ENCODE measurements at regions not wholly inside any gene's neighbourhood (a gene's known extent, or its start where the extent isn't known, plus 50 kb on each side); places are given as distances from the start of the nearest gene placed in this dataset.

GRCh38 chr7:85708221-85708620, 521.4 kb upstream of the SEMA3D start:
- no peak overlapping the region for H3K27ac Mint-ChIP-seq
- no peak for DNase-seq
- no peaks in the 10 kb centered on the region for H3K27me3 Mint-ChIP-seq
- peaks cover 3 to 21% (median 6%) of the 10 kb centered on the region in 5 donors for H3K9me3 Mint-ChIP-seq
- H3K27ac ChIP-seq (ENCODE audit: low read depth, low read length): no peak overlapping the region
- no peak overlapping the region for H3K4me3 ChIP-seq (ENCODE audit: low read length)
- ChIA-PET CTCF (no interaction called here), POLR2A (no interaction called here)
- H3K27me3 ChIP-seq (ENCODE audit: insufficient read depth, low read length, poor library complexity, severe bottlenecking): no peaks in the 10 kb centered on the region
- H3K9me3 ChIP-seq (ENCODE audit: low read length): no peaks in the 10 kb centered on the region
- H3K36me3 ChIP-seq (ENCODE audit: insufficient read depth, low read length): no peaks in the 10 kb centered on the region
- no peaks in the 10 kb centered on the region for H3K4me1 Mint-ChIP-seq
- no peaks in the 10 kb centered on the region for H3K4me1 ChIP-seq (ENCODE audit: insufficient read depth, low read length)
- H3K4me3 Mint-ChIP-seq: no peak overlapping the region
- H3K36me3 Mint-ChIP-seq: no peaks in the 10 kb centered on the region

GRCh38 chr7:85705076-85705475, 518.2 kb upstream of the SEMA3D start:
- Mint-ChIP-seq H3K4me3 (no peak overlapping the region), H3K27me3 (no peaks in the 10 kb centered on the region), H3K4me1 (no peaks in the 10 kb centered on the region), H3K27ac (no peak overlapping the region), H3K36me3 (no peaks in the 10 kb centered on the region), H3K9me3 (peaks cover 3 to 12% (median 6%) of the 10 kb centered on the region in 5 donors)
- Histone ChIP-seq H3K27ac (ENCODE audit: low read depth, low read length) (no peak overlapping the region), H3K36me3 (ENCODE audit: insufficient read depth, low read length) (no peaks in the 10 kb centered on the region), H3K9me3 (ENCODE audit: low read length) (no peaks in the 10 kb centered on the region), H3K4me1 (ENCODE audit: insufficient read depth, low read length) (no peaks in the 10 kb centered on the region), H3K27me3 (ENCODE audit: insufficient read depth, low read length, poor library complexity, severe bottlenecking) (no peaks in the 10 kb centered on the region), H3K4me3 (ENCODE audit: low read length) (no peak overlapping the region)
- no peak for DNase-seq
- ChIA-PET CTCF (no interaction called here), POLR2A (no interaction called here)

DNA sequence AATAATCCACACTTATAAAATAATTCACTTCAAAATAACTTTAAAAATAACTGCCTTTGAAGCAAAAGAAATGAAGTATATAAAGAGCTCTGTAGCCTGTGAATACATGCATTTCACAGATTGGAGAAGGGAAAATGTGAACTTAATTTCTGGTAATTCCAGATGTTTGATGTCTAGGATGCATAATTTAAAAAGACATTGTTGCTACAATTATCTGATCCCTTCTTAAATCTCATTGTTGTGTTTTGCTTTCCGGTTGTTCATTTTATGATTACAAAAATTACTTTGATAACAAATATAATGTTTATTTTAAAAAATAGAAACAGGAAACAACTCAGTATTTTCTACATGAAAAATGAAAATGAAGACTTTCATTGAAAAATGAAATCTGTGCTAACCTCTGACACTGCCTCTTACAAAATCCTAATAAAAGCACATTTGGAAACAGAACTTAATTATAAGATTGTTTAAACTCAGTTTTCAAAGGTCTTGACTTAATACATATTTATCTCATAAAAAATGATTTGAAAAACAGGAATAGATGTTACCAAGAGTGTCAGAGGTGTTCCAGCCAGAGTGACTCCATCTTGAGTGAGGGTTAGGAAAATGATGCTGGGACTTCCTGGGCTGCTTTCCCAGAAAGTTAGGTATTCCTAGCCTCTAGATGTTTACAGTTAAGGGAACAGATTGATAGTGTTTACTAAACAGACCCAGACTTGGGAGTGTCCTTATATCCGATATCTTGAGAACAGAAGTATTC, 516.6 kb upstream of the SEMA3D start:
- Mint-ChIP-seq H3K4me1 (no peaks in the 10 kb centered on the region), H3K27ac (no peak overlapping the region), H3K36me3 (no peaks in the 10 kb centered on the region), H3K9me3 (peaks cover 3 to 9% (median 5%) of the 10 kb centered on the region in 5 donors), H3K27me3 (no peaks in the 10 kb centered on the region), H3K4me3 (no peak overlapping the region)
- ChIA-PET POLR2A (no interaction called here), CTCF (no interaction called here)
- no peak for DNase-seq
- H3K4me3 ChIP-seq (ENCODE audit: low read length): no peak overlapping the region
- no peaks in the 10 kb centered on the region for H3K27me3 ChIP-seq (ENCODE audit: insufficient read depth, low read length, poor library complexity, severe bottlenecking)
- H3K9me3 ChIP-seq (ENCODE audit: low read length): no peaks in the 10 kb centered on the region
- H3K27ac ChIP-seq (ENCODE audit: low read depth, low read length): no peak overlapping the region
- H3K4me1 ChIP-seq (ENCODE audit: insufficient read depth, low read length): no peaks in the 10 kb centered on the region
- no peaks in the 10 kb centered on the region for H3K36me3 ChIP-seq (ENCODE audit: insufficient read depth, low read length)

DNA sequence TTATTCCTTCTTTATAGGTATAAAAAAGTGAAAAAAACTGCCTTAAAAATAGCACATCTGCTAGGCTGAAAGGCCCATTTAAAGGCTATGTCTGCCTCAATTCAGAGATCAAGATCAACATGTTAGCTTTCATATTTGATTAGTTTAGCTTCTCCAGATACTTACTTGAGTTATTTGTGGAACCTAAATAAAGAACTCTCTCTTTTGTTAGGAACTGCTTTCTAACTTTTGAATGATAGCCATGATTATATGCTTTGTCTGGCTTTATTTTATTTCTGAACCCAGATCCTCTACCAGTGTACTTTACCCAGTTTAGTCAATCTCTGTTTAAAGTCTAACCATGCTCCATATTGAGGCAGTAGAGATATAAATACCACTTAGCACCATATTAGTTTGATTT, 515.5 kb upstream of the SEMA3D start:
- H3K36me3 ChIP-seq (ENCODE audit: insufficient read depth, low read length): no peaks in the 10 kb centered on the region
- no peak overlapping the region for H3K4me3 ChIP-seq (ENCODE audit: low read length)
- ChIA-PET POLR2A (no interaction called here), CTCF (no interaction called here)
- Mint-ChIP-seq H3K4me1 (no peaks in the 10 kb centered on the region), H3K36me3 (no peaks in the 10 kb centered on the region), H3K4me3 (no peak overlapping the region), H3K27me3 (no peaks in the 10 kb centered on the region), H3K9me3 (peaks cover 3 to 14% (median 5%) of the 10 kb centered on the region in 5 donors), H3K27ac (no peak overlapping the region)
- DNase-seq: no peak
- no peaks in the 10 kb centered on the region for H3K9me3 ChIP-seq (ENCODE audit: low read length)
- H3K27ac ChIP-seq (ENCODE audit: low read depth, low read length): no peak overlapping the region
- H3K27me3 ChIP-seq (ENCODE audit: insufficient read depth, low read length, poor library complexity, severe bottlenecking): no peaks in the 10 kb centered on the region
- H3K4me1 ChIP-seq (ENCODE audit: insufficient read depth, low read length): no peaks in the 10 kb centered on the region

- POLR2A ChIA-PET: no interaction called here
- no peaks in the 10 kb centered on the region for H3K27me3 ChIP-seq (ENCODE audit: insufficient read depth, low read length, poor library complexity, severe bottlenecking)
Measured at GRCh38 chr7:85699482-85699881, 512.6 kb upstream of the SEMA3D start.

GRCh38 chr7:85695533-85695932, 508.7 kb upstream of the SEMA3D start:
- no peak overlapping the region for H3K4me3 Mint-ChIP-seq
- no peak overlapping the region for H3K27ac ChIP-seq (ENCODE audit: low read depth, low read length)
- CTCF ChIA-PET: no interaction called here

More at GRCh38 chr7:85699482-85699881, 512.6 kb upstream of the SEMA3D start:
- Histone ChIP-seq H3K4me3 (ENCODE audit: low read length) (no peak overlapping the region), H3K9me3 (ENCODE audit: low read length) (no peaks in the 10 kb centered on the region), H3K36me3 (ENCODE audit: insufficient read depth, low read length) (no peaks in the 10 kb centered on the region), H3K27ac (ENCODE audit: low read depth, low read length) (no peak overlapping the region), H3K4me1 (ENCODE audit: insufficient read depth, low read length) (no peaks in the 10 kb centered on the region)
- CTCF ChIA-PET: no interaction called here
- Mint-ChIP-seq H3K36me3 (no peaks in the 10 kb centered on the region), H3K4me1 (no peaks in the 10 kb centered on the region), H3K4me3 (no peak overlapping the region), H3K9me3 (peaks cover 0 to 9% (median 0%) of the 10 kb centered on the region in 5 donors), H3K27ac (no peak overlapping the region), H3K27me3 (no peaks in the 10 kb centered on the region)
- DNase-seq: no peak

DNA sequence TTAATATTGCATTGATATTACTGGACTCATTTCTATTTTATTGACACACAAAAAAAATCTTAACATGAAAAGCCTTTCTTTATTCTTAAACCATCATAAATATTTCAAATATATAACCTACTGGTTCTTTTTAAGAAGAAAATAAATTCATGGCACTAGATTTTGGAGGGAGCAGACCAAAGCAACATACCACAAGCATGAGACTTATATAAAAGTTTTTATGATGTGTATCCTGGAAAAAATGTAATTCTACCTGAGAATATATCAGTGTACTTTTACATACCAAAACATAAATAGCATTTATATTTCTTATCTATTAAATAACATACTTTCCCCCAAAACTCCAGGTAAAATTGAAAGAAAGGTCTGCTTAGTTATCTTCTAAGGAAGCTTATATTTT, 508.2 kb upstream of the SEMA3D start:
- peaks cover 0 to 6% (median 2%) of the 10 kb centered on the region in 5 donors for H3K9me3 Mint-ChIP-seq
- DNase-seq: no peak
- no peaks in the 10 kb centered on the region for H3K4me1 ChIP-seq (ENCODE audit: insufficient read depth, low read length)
- no peaks in the 10 kb centered on the region for H3K27me3 ChIP-seq (ENCODE audit: insufficient read depth, low read length, poor library complexity, severe bottlenecking)
- H3K36me3 Mint-ChIP-seq: no peaks in the 10 kb centered on the region
- H3K9me3 ChIP-seq (ENCODE audit: low read length): no peaks in the 10 kb centered on the region
- no peaks in the 10 kb centered on the region for H3K27me3 Mint-ChIP-seq
- H3K4me1 Mint-ChIP-seq: no peaks in the 10 kb centered on the region
- H3K4me3 ChIP-seq (ENCODE audit: low read length): no peak overlapping the region
- ChIA-PET POLR2A (no interaction called here), CTCF (no interaction called here)
- H3K27ac ChIP-seq (ENCODE audit: low read depth, low read length): no peak overlapping the region
- no peak overlapping the region for H3K27ac Mint-ChIP-seq
- H3K4me3 Mint-ChIP-seq: no peak overlapping the region
- no peaks in the 10 kb centered on the region for H3K36me3 ChIP-seq (ENCODE audit: insufficient read depth, low read length)

More at GRCh38 chr7:85695533-85695932, 508.7 kb upstream of the SEMA3D start:
- H3K36me3 ChIP-seq (ENCODE audit: insufficient read depth, low read length): no peaks in the 10 kb centered on the region
- H3K9me3 Mint-ChIP-seq: peaks cover 0 to 6% (median 2%) of the 10 kb centered on the region in 5 donors
- H3K27me3 Mint-ChIP-seq: no peaks in the 10 kb centered on the region
- H3K27ac Mint-ChIP-seq: no peak overlapping the region
- DNase-seq: no peak
- H3K9me3 ChIP-seq (ENCODE audit: low read length): no peaks in the 10 kb centered on the region
- H3K4me1 Mint-ChIP-seq: no peaks in the 10 kb centered on the region
- POLR2A ChIA-PET: no interaction called here
- no peaks in the 10 kb centered on the region for H3K36me3 Mint-ChIP-seq
- H3K4me1 ChIP-seq (ENCODE audit: insufficient read depth, low read length): no peaks in the 10 kb centered on the region
- H3K27me3 ChIP-seq (ENCODE audit: insufficient read depth, low read length, poor library complexity, severe bottlenecking): no peaks in the 10 kb centered on the region
- H3K4me3 ChIP-seq (ENCODE audit: low read length): no peak overlapping the region

- Mint-ChIP-seq H3K27me3 (no peaks in the 10 kb centered on the region), H3K9me3 (peaks cover 0 to 12% (median 0%) of the 10 kb centered on the region in 5 donors), H3K27ac (no peak overlapping the region), H3K4me1 (no peaks in the 10 kb centered on the region), H3K36me3 (no peaks in the 10 kb centered on the region), H3K4me3 (no peak overlapping the region)
- H3K27me3 ChIP-seq (ENCODE audit: insufficient read depth, low read length, poor library complexity, severe bottlenecking): no peaks in the 10 kb centered on the region
- no peak for DNase-seq
- no peaks in the 10 kb centered on the region for H3K9me3 ChIP-seq (ENCODE audit: low read length)
- no peaks in the 10 kb centered on the region for H3K36me3 ChIP-seq (ENCODE audit: insufficient read depth, low read length)
- ChIA-PET CTCF (no interaction called here), POLR2A (no interaction called here)
- no peak overlapping the region for H3K4me3 ChIP-seq (ENCODE audit: low read length)
- H3K27ac ChIP-seq (ENCODE audit: low read depth, low read length): no peak overlapping the region
- no peaks in the 10 kb centered on the region for H3K4me1 ChIP-seq (ENCODE audit: insufficient read depth, low read length)
Measured at GRCh38 chr7:85693326-85693725, 506.5 kb upstream of the SEMA3D start.
